Endothelial cell of umbilical vein (primary cell): ENCODE measurements at regions not wholly inside any gene's neighbourhood (a gene's known extent, or its start where the extent isn't known, plus 50 kb on each side); places are given as distances from the start of the nearest gene placed in this dataset.

Experiments
- BruUV-seq: library from RNA; stranded (reverse); fragments of 400-500 nt; replicated peaks from 2 replicates; lab custom pipeline; 2021; lab: Mats Ljungman, UMichigan
- CTCF ChIA-PET: fragments of 300-600, 350-600 bp; sonication (Branson Sonifier 250); formaldehyde crosslinking; loops from one replicate; lab custom pipeline; 2021; ENCODE audit warnings: antibody characterized with exemption, inconsistent platforms; lab: Charles Lee
- POLR2A ChIA-PET: fragments of 300-600, 350-600 bp; sonication (Branson Sonifier 250); formaldehyde crosslinking; loops from one replicate; lab custom pipeline; 2021; ENCODE audit warnings: antibody characterized with exemption, inconsistent platforms; lab: Charles Lee
- DNase-seq: peaks from one replicate; pipeline ENCODE4 v3.0.0-alpha.2; 2011; ENCODE audit warnings: low read depth, low spot score
- FAIRE-seq: peaks from 2 replicates; lab custom pipeline; 2011; peaks lifted over from hg19 to GRCh38; lab: Jason Lieb, UNC
- H2AFZ ChIP-seq: 2 replicates; pipeline ENCODE4 v1.6.0; 2012; ENCODE audit warnings: low read depth, low read length, control low read depth, inconsistent platforms
- H3K27ac ChIP-seq: 2 replicates; pipeline ENCODE4 v1.5.1; 2011; ENCODE audit warnings: low read depth, mild to moderate bottlenecking, control low read depth, low read length, moderate library complexity; ENCODE audit not compliant: insufficient read depth
- H3K27me3 ChIP-seq, 2 experiments: 2 replicates each; pipeline versions ENCODE4 v1.6.0 to v1.6.1; 2011; ENCODE audit warnings: low read length in 2 of 2, mixed read lengths in 1 of 2; ENCODE audit not compliant: control insufficient read depth in 2 of 2, insufficient read depth in 2 of 2
- H3K36me3 ChIP-seq, 2 experiments: 2 replicates in 1 of 2; 3 replicates in 1 of 2; pipeline ENCODE4 v1.5.1; 2011; ENCODE audit warnings: low read length in 2 of 2, mild to moderate bottlenecking in 1 of 2, moderate library complexity in 1 of 2; ENCODE audit not compliant: control insufficient read depth in 2 of 2, insufficient read depth in 2 of 2; ENCODE audit errors: extremely low read depth in 1 of 2
- H3K4me1 ChIP-seq: 3 replicates; pipeline ENCODE4 v1.5.1; 2011; ENCODE audit warnings: mild to moderate bottlenecking, low read length; ENCODE audit not compliant: control insufficient read depth, insufficient read depth; ENCODE audit errors: extremely low read depth
- H3K4me2 ChIP-seq: 2 replicates; pipeline ENCODE4 v1.6.1; 2011; ENCODE audit warnings: low read length, control low read depth, mixed read lengths; ENCODE audit not compliant: insufficient read depth
- H3K4me3 ChIP-seq, 3 experiments: fragments of 200-600 bp in 1 of 3; sonication (generic), shearing (Covaris generic) in 1 of 3; replicated peaks in 1 of 3; 2 replicates each; pipeline ENCODE4 v1.5.1; 2011 to 2016; ENCODE audit warnings: control low read depth in 3 of 3, low read length in 3 of 3, mild to moderate bottlenecking in 2 of 3, inconsistent platforms in 1 of 3, low read depth in 1 of 3, moderate library complexity in 1 of 3; ENCODE audit not compliant: insufficient read depth in 1 of 3
- H3K79me2 ChIP-seq: 2 replicates; pipeline ENCODE4 v1.6.0; 2012; ENCODE audit warnings: low read length, inconsistent platforms; ENCODE audit not compliant: control insufficient read depth, insufficient read depth
- H3K9ac ChIP-seq: replicated peaks from 2 replicates; pipeline ENCODE3; 2011; ENCODE audit warnings: low read length, control low read depth; ENCODE audit not compliant: insufficient read depth; ENCODE audit errors: extremely low read depth
- H3K9me1 ChIP-seq: replicated peaks from 3 replicates; pipeline ENCODE4 v1.6.0; 2011; ENCODE audit warnings: mild to moderate bottlenecking, low read length; ENCODE audit not compliant: control insufficient read depth, insufficient read depth; ENCODE audit errors: extremely low read depth
- H3K9me3 ChIP-seq: replicated peaks from 2 replicates; pipeline ENCODE4 v1.5.1; 2012; ENCODE audit warnings: low read length, inconsistent platforms; ENCODE audit not compliant: control insufficient read depth, insufficient read depth
- H4K20me1 ChIP-seq: replicated peaks from 2 replicates; pipeline ENCODE3; 2011; ENCODE audit warnings: mild to moderate bottlenecking, low read length; ENCODE audit not compliant: control insufficient read depth, insufficient read depth; ENCODE audit errors: extremely low read depth
- EZH2 ChIP-seq: IDR thresholded peaks from 2 replicates; pipeline ENCODE4 v1.6.1; 2012; ENCODE audit warnings: borderline replicate concordance, low read depth, mild to moderate bottlenecking, moderate library complexity, low read length, inconsistent platforms; ENCODE audit not compliant: severe bottlenecking
- FOS ChIP-seq: IDR thresholded peaks from 2 replicates; pipeline ENCODE4 v1.6.1; 2011; ENCODE audit warnings: mild to moderate bottlenecking, low read length, moderate library complexity, borderline replicate concordance; ENCODE audit not compliant: insufficient read depth
- GATA2 ChIP-seq: IDR thresholded peaks from 2 replicates; pipeline ENCODE4 v1.7.0; 2011; ENCODE audit warnings: low read depth, mild to moderate bottlenecking, moderate library complexity, mixed read lengths, low read length; ENCODE audit not compliant: insufficient read length, insufficient read depth
- JUN ChIP-seq: IDR thresholded peaks from 2 replicates; pipeline ENCODE4 v1.6.1; 2011; ENCODE audit warnings: borderline replicate concordance, low read depth; ENCODE audit not compliant: insufficient read length, insufficient read depth
- MYC ChIP-seq: IDR thresholded peaks from one replicate; pipeline ENCODE4 v1.6.1; 2011; ENCODE audit warnings: mild to moderate bottlenecking, low read depth, low read length
- POLR2A ChIP-seq: IDR thresholded peaks from 2 replicates; pipeline ENCODE4 v1.6.1; 2012; ENCODE audit warnings: low read depth, mild to moderate bottlenecking, control low read depth, low read length
- POLR2AphosphoS5 ChIP-seq: IDR thresholded peaks from 2 replicates; pipeline ENCODE4 v1.6.1; 2012; ENCODE audit warnings: low read depth, mild to moderate bottlenecking, control low read depth, low read length, moderate library complexity; ENCODE audit not compliant: insufficient read depth
- dilution Hi-C: fragments of 300-500 bp; cut with MboI; formaldehyde crosslinking; loops from one replicate; pipeline ENCODE4 v1.15.0; 2019; ENCODE audit warnings: low sequenced_read_pairs; ENCODE audit not compliant: extremely low pct_ligation_motif_present
- intact Hi-C: fragments of 100-400 bp; cut with micrococcal nuclease; formaldehyde crosslinking; loops from one replicate; pipeline ENCODE4 v1.10.0; 2022
- TF ChIP-seq, protein P1 (sequence below), 2 donors: IDR thresholded peaks; 1 replicate in 1 of 2; 2 replicates in 1 of 2; pipeline ENCODE4 v1.5.1; 2011; ENCODE audit warnings: low read length in 2 of 2, mild to moderate bottlenecking in 2 of 2, moderate library complexity in 2 of 2, control low read depth in 1 of 2, inconsistent platforms in 1 of 2, low read depth in 1 of 2; ENCODE audit not compliant: insufficient read depth in 1 of 2; ENCODE audit errors: extremely low read depth in 1 of 2
- TF ChIP-seq, protein P2 (sequence below): IDR thresholded peaks from 2 replicates; pipeline ENCODE4 v1.6.1; 2011; ENCODE audit not compliant: insufficient read depth, insufficient read length

DNA sequence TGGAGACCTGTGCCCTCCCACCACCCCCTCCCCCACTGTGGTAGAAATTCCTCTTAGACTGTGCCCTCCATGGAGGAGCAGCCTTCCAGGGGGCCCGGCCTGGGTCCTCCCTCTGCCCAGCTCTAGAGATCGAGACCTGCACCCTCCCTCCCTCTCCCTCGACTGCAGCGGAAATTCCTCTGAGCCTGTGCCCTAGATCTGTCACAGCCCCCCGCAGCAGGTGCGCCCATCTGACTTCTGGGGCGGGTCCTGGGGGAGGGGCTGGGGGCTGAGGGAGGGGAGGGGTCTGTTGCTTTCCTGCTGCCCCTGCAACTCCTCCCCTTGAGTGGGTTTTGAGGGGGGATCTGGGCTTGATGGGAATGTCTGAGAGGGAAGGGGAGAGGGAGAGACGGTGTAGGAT lies 177.8 kb upstream of the GSE1 start:
- Histone ChIP-seq H3K79me2 (no peaks in the 10 kb centered on the region), H3K4me3 (no peak overlapping the region), H3K9me1 (no peaks in the 10 kb centered on the region), H3K27me3 (no peaks in the 10 kb centered on the region), H3K4me2 (no peak overlapping the region), H3K36me3 (no peaks in the 10 kb centered on the region), H3K9me3 (no peaks in the 10 kb centered on the region), H3K4me1 (no peaks in the 10 kb centered on the region), H4K20me1 (no peaks in the 10 kb centered on the region), H3K9ac (no peak overlapping the region), H3K27ac (no peak overlapping the region), H2AFZ (no peak overlapping the region)
- DNase-seq: no peak
- no TSS peak for BruUV-seq
- POLR2A ChIA-PET: no interaction called here
- FAIRE-seq: no peak
- CTCF ChIA-PET: interaction anchor here (1.2 to 2.3 kb wide), 2 partner anchors 14 to 96 kb away, joined by 3 to 8 read pairs; no protein-coding TSS in a partner anchor
- TF ChIP-seq JUN: no peak
- TF ChIP-seq EZH2: no peak
- TF ChIP-seq, protein P1, sequence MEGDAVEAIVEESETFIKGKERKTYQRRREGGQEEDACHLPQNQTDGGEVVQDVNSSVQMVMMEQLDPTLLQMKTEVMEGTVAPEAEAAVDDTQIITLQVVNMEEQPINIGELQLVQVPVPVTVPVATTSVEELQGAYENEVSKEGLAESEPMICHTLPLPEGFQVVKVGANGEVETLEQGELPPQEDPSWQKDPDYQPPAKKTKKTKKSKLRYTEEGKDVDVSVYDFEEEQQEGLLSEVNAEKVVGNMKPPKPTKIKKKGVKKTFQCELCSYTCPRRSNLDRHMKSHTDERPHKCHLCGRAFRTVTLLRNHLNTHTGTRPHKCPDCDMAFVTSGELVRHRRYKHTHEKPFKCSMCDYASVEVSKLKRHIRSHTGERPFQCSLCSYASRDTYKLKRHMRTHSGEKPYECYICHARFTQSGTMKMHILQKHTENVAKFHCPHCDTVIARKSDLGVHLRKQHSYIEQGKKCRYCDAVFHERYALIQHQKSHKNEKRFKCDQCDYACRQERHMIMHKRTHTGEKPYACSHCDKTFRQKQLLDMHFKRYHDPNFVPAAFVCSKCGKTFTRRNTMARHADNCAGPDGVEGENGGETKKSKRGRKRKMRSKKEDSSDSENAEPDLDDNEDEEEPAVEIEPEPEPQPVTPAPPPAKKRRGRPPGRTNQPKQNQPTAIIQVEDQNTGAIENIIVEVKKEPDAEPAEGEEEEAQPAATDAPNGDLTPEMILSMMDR (IDR thresholded peaks at IDR 0.05; ENCODE audit: extremely low read depth in 1 of 2, insufficient read depth in 1 of 2, low read depth in 1 of 2, low read length in 2 of 2): no peak
- no peak for TF ChIP-seq FOS
- no peak for TF ChIP-seq GATA2
- no peak for TF ChIP-seq POLR2A
- TF ChIP-seq MYC: no peak
- TF ChIP-seq, protein P2, sequence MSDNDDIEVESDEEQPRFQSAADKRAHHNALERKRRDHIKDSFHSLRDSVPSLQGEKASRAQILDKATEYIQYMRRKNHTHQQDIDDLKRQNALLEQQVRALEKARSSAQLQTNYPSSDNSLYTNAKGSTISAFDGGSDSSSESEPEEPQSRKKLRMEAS: no peak
- no peak for TF ChIP-seq POLR2AphosphoS5
- dilution Hi-C loops: no loop called here
- intact Hi-C loops: no loop called here
